Neural progenitor cell (in vitro differentiated cells): ENCODE measurements at regions not wholly inside any gene's neighbourhood (a gene's known extent, or its start where the extent isn't known, plus 50 kb on each side); places are given as distances from the start of the nearest gene placed in this dataset.

Experiments
- DNase-seq: peaks from one replicate; pipeline ENCODE4 v3.0.0-alpha.2; 2016; ENCODE audit warnings: low spot score
- H2AFZ ChIP-seq: fragments of 200-600 bp; sonication (generic); replicated peaks from 2 replicates; pipeline ENCODE4 v1.6.1; 2016; ENCODE audit warnings: antibody characterized with exemption
- H3F3A ChIP-seq: fragments of 200-600 bp; sonication (generic); 2 replicates; pipeline ENCODE4 v1.6.1; 2016; ENCODE audit warnings: antibody characterized with exemption, low read depth
- H3K27ac ChIP-seq: fragments of 200-600 bp; sonication (generic); 2 replicates; pipeline ENCODE4 v1.5.1; 2016; ENCODE audit warnings: mild to moderate bottlenecking
- H3K27me3 ChIP-seq: fragments of 200-600 bp; sonication (generic); 2 replicates; pipeline ENCODE4 v1.6.1; 2016; ENCODE audit warnings: mild to moderate bottlenecking, moderate library complexity
- H3K36me3 ChIP-seq: fragments of 200-600 bp; sonication (generic); 2 replicates; pipeline ENCODE4 v1.5.1; 2016
- H3K4me1 ChIP-seq: fragments of 200-600 bp; sonication (generic); 2 replicates; pipeline ENCODE4 v1.6.1; 2016; ENCODE audit warnings: mixed run types
- H3K4me2 ChIP-seq: fragments of 200-600 bp; sonication (generic); 2 replicates; pipeline ENCODE4 v1.6.1; 2016
- H3K4me3 ChIP-seq: fragments of 200-600 bp; sonication (generic); 2 replicates; pipeline ENCODE4 v1.5.1; 2016
- H3K79me2 ChIP-seq: fragments of 200-600 bp; sonication (generic); 2 replicates; pipeline ENCODE4 v1.6.1; 2016; ENCODE audit warnings: low read depth
- H3K9ac ChIP-seq: fragments of 200-600 bp; sonication (generic); 2 replicates; pipeline ENCODE4 v1.6.1; 2016
- H3K9me3 ChIP-seq: fragments of 200-600 bp; sonication (generic); 2 replicates; pipeline ENCODE4 v1.5.1; 2016; ENCODE audit warnings: low read depth
- H4K20me1 ChIP-seq: fragments of 200-600 bp; sonication (generic); 2 replicates; pipeline ENCODE4 v1.6.1; 2016; ENCODE audit warnings: low read depth
- H3K27ac Mint-ChIP-seq: 3 replicates; pipeline ENCODE4 v1.8.0; 2021; ENCODE audit warnings: mixed read lengths
- H3K27me3 Mint-ChIP-seq: 2 replicates; pipeline ENCODE4 v1.8.0; 2022; ENCODE audit warnings: low read depth, mild to moderate bottlenecking, inconsistent platforms, moderate library complexity, mixed read lengths; ENCODE audit not compliant: insufficient read depth
- H3K36me3 Mint-ChIP-seq: 3 replicates; pipeline ENCODE4 v1.8.0; 2021; ENCODE audit warnings: mixed read lengths
- H3K4me1 Mint-ChIP-seq: 3 replicates; pipeline ENCODE4 v1.8.0; 2021; ENCODE audit warnings: mixed read lengths
- H3K4me3 Mint-ChIP-seq: 3 replicates; pipeline ENCODE4 v1.8.0; 2021; ENCODE audit warnings: mild to moderate bottlenecking, moderate library complexity, mixed read lengths
- H3K9me3 Mint-ChIP-seq: 3 replicates; pipeline ENCODE4 v1.8.0; 2020; ENCODE audit warnings: mixed read lengths
- CTCF ChIP-seq: fragments of 200-600 bp; sonication (generic); IDR thresholded peaks from 2 replicates; pipeline ENCODE4 v1.5.1; 2017; ENCODE audit warnings: antibody characterized with exemption, mild to moderate bottlenecking
- EZH2 ChIP-seq: fragments of 200-600 bp; sonication (generic); IDR thresholded peaks from 2 replicates; pipeline ENCODE4 v1.6.1; 2017; ENCODE audit warnings: antibody characterized with exemption, mild to moderate bottlenecking, moderate library complexity
- EZH2phosphoT487 ChIP-seq: fragments of 200-600 bp; sonication (generic); IDR thresholded peaks from 2 replicates; pipeline ENCODE4 v1.6.1; 2017; ENCODE audit warnings: antibody characterized with exemption

- no peaks in the 10 kb centered on the region for H3F3A ChIP-seq
- H2AFZ ChIP-seq: no peak overlapping the region
- no peak for DNase-seq
- H3K79me2 ChIP-seq: no peaks in the 10 kb centered on the region
- H3K27ac ChIP-seq: no peak overlapping the region
- H4K20me1 ChIP-seq: no peaks in the 10 kb centered on the region
- Mint-ChIP-seq H3K27me3 (peaks cover 12% of the 10 kb centered on the region), H3K4me3 (no peak overlapping the region), H3K36me3 (no peaks in the 10 kb centered on the region), H3K4me1 (no peaks in the 10 kb centered on the region), H3K9me3 (peaks cover 10% of the 10 kb centered on the region), H3K27ac (no peak overlapping the region)
- TF ChIP-seq EZH2phosphoT487 (no peak), EZH2 (no peak), CTCF (no peak)
- no peaks in the 10 kb centered on the region for H3K36me3 ChIP-seq
- H3K4me1 ChIP-seq: no peaks in the 10 kb centered on the region
- no peak overlapping the region for H3K4me2 ChIP-seq
- no peaks in the 10 kb centered on the region for H3K27me3 ChIP-seq
- no peaks in the 10 kb centered on the region for H3K9me3 ChIP-seq
- no peak overlapping the region for H3K4me3 ChIP-seq
- H3K9ac ChIP-seq: no peak overlapping the region
Observed at GRCh38 chr19:28857967-28858366, 355.0 kb downstream of the UQCRFS1 start.

- Histone ChIP-seq H3K9ac (no peak overlapping the region), H3K27ac (no peak overlapping the region), H2AFZ (no peak overlapping the region), H3K27me3 (no peaks in the 10 kb centered on the region), H3K9me3 (no peaks in the 10 kb centered on the region), H3F3A (no peaks in the 10 kb centered on the region), H4K20me1 (no peaks in the 10 kb centered on the region), H3K4me1 (no peaks in the 10 kb centered on the region), H3K79me2 (no peaks in the 10 kb centered on the region), H3K4me2 (no peak overlapping the region), H3K36me3 (no peaks in the 10 kb centered on the region), H3K4me3 (no peak overlapping the region)
- Mint-ChIP-seq H3K4me1 (no peaks in the 10 kb centered on the region), H3K4me3 (no peak overlapping the region), H3K36me3 (no peaks in the 10 kb centered on the region), H3K9me3 (peaks cover 10% of the 10 kb centered on the region), H3K27ac (no peak overlapping the region), H3K27me3 (peaks cover 10% of the 10 kb centered on the region)
- TF ChIP-seq EZH2phosphoT487 (no peak), CTCF (no peak), EZH2 (no peak)
- no peak for DNase-seq
Observed at GRCh38 chr19:28855216-28855615, 357.7 kb downstream of the UQCRFS1 start.

GRCh38 chr19:28847468-28847867, 365.5 kb downstream of the UQCRFS1 start:
- H3K4me1 Mint-ChIP-seq: no peaks in the 10 kb centered on the region
- H2AFZ ChIP-seq: no peak overlapping the region
- DNase-seq: no peak

More at GRCh38 chr19:28847468-28847867, 365.5 kb downstream of the UQCRFS1 start:
- Histone ChIP-seq H3K27me3 (no peaks in the 10 kb centered on the region), H3K4me1 (no peaks in the 10 kb centered on the region), H4K20me1 (no peaks in the 10 kb centered on the region), H3K4me2 (no peak overlapping the region), H3K4me3 (no peak overlapping the region), H3K9ac (no peak overlapping the region), H3K9me3 (no peaks in the 10 kb centered on the region), H3K36me3 (no peaks in the 10 kb centered on the region), H3K79me2 (no peaks in the 10 kb centered on the region), H3K27ac (no peak overlapping the region), H3F3A (no peaks in the 10 kb centered on the region)
- Mint-ChIP-seq H3K36me3 (no peaks in the 10 kb centered on the region), H3K9me3 (no peaks in the 10 kb centered on the region), H3K27ac (no peak overlapping the region), H3K27me3 (peaks cover 2% of the 10 kb centered on the region), H3K4me3 (no peak overlapping the region)
- TF ChIP-seq CTCF: no peak
- no peak for TF ChIP-seq EZH2
- no peak for TF ChIP-seq EZH2phosphoT487
